CD4-positive, alpha-beta T cell treated with Interleukin-12 subunit alpha and Interleukin-12 subunit beta, for 1 hour (primary cell): ENCODE measurements at regions not wholly inside any gene's neighbourhood (a gene's known extent, or its start where the extent isn't known, plus 50 kb on each side); places are given as distances from the start of the nearest gene placed in this dataset.

Source experiments
- DNase-seq: peaks from one replicate; pipeline ENCODE4 v3.0.0-alpha.2; 2020

GRCh38 chr5:38022631-38023030 is 182.8 kb upstream of the GDNF start:
- no peak for DNase-seq

GRCh38 chr5:38018016-38018415 is 178.2 kb upstream of the GDNF start:
- no peak for DNase-seq

GRCh38 chr5:38013107-38013506 is 173.3 kb upstream of the GDNF start:
- DNase-seq = no peak

GRCh38 chr5:38011668-38012188 is 171.9 kb upstream of the GDNF start:
- DNase-seq = no peak

GRCh38 chr5:38009749-38010358 is 170.0 kb upstream of the GDNF start:
- DNase-seq = no peak

GRCh38 chr5:38008198-38008597 is 168.4 kb upstream of the GDNF start:
- no peak for DNase-seq

GRCh38 chr5:37999593-37999992 is 159.8 kb upstream of the GDNF start:
- DNase-seq = no peak

- no peak for DNase-seq
Observed at GRCh38 chr5:37996918-37997317, 157.1 kb upstream of the GDNF start.

- no peak for DNase-seq
Observed at GRCh38 chr5:37994729-37995128, 154.9 kb upstream of the GDNF start.

- no peak for DNase-seq
Observed at GRCh38 chr5:37991301-37992299, 151.8 kb upstream of the GDNF start.

GRCh38 chr5:37989884-37990283 is 150.0 kb upstream of the GDNF start:
- no peak for DNase-seq

- no peak for DNase-seq
Observed at GRCh38 chr5:37988454-37989046, 148.7 kb upstream of the GDNF start.

- DNase-seq = no peak
Observed at GRCh38 chr5:37984300-37984699, 144.5 kb upstream of the GDNF start.

- no peak for DNase-seq
Observed at GRCh38 chr5:37983463-37983862, 143.6 kb upstream of the GDNF start.

GRCh38 chr5:37979559-37979958 is 139.7 kb upstream of the GDNF start:
- no peak for DNase-seq

- no peak for DNase-seq
Observed at GRCh38 chr5:37975531-37975930, 135.7 kb upstream of the GDNF start.

- DNase-seq = no peak
Observed at GRCh38 chr5:37971483-37972024, 131.7 kb upstream of the GDNF start.

- DNase-seq = no peak
Observed at GRCh38 chr5:37966871-37967270, 127.0 kb upstream of the GDNF start.

- no peak for DNase-seq
Observed at GRCh38 chr5:37966291-37966690, 126.5 kb upstream of the GDNF start.

- DNase-seq = no peak
Observed at GRCh38 chr5:37962389-37962788, 122.5 kb upstream of the GDNF start.

GRCh38 chr5:37957218-37957617 is 117.4 kb upstream of the GDNF start:
- no peak for DNase-seq

GRCh38 chr5:37955748-37956147 is 115.9 kb upstream of the GDNF start:
- no peak for DNase-seq

- no peak for DNase-seq
Observed at GRCh38 chr5:37954561-37954960, 114.7 kb upstream of the GDNF start.
